Sciatic nerve (tissue), 2 donors: ENCODE measurements at regions not wholly inside any gene's neighbourhood (a gene's known extent, or its start where the extent isn't known, plus 50 kb on each side); places are given as distances from the start of the nearest gene placed in this dataset.
"Not testable (repeated sequence)": the region's sequence is repeated elsewhere in the genome, so short reads cannot be mapped to it uniquely, and the experiment has no call there.

Source experiments
- ATAC-seq: fragments of 200-7000 bp; cut with Tn5 transposase; one replicate; pipeline ENCODE4 v1.9.1; 2020; ENCODE audit warnings: mild to moderate bottlenecking, moderate library complexity
- DNase-seq: peaks from one replicate; pipeline ENCODE4 v3.0.0-alpha.2; 2020; ENCODE audit warnings: low spot score
- intact Hi-C: fragments of 100-400 bp; cut with DNase I; formaldehyde crosslinking; loops from one replicate; pipeline ENCODE4 v1.14.2; 2022
- donor health status: DM: no; HTN: no; CAD: no.
- donor health status: DM: no; HTN: no; CAD: no.

GRCh38 chr14:105900398-105901160 lies 374.2 kb downstream of the TMEM121 start:
- no peak for ATAC-seq
- intact Hi-C loops: no loop called here
- no peak for DNase-seq

GRCh38 chr14:105901226-105901625 lies 374.8 kb downstream of the TMEM121 start:
- intact Hi-C loops: no loop called here
- no peak for ATAC-seq
- no peak for DNase-seq

GRCh38 chr14:105902131-105902898 lies 375.9 kb downstream of the TMEM121 start:
- ATAC-seq: no peak
- intact Hi-C loops: no loop called here
- DNase-seq: no peak

- intact Hi-C loops, DNase-seq, ATAC-seq: not testable (repeated sequence)
Observed at GRCh38 chr14:105902899-105903165, 376.4 kb downstream of the TMEM121 start.

- no peak for ATAC-seq
- no peak for DNase-seq
- intact Hi-C loops: no loop called here
Observed at GRCh38 chr14:105903971-105904370, 377.6 kb downstream of the TMEM121 start.

GRCh38 chr14:105904379-105904778 lies 378.0 kb downstream of the TMEM121 start:
- DNase-seq: no peak
- no peak for ATAC-seq
- intact Hi-C loops: no loop called here

GRCh38 chr14:105905456-105905855 lies 379.1 kb downstream of the TMEM121 start:
- ATAC-seq (no peak), DNase-seq (no peak)
- intact Hi-C loops: no loop called here

- intact Hi-C loops: no loop called here
- no peak for DNase-seq
- no peak for ATAC-seq
Observed at GRCh38 chr14:105907276-105907675, 380.9 kb downstream of the TMEM121 start.

GRCh38 chr14:105908006-105908405 lies 381.6 kb downstream of the TMEM121 start:
- intact Hi-C loops: no loop called here
- no peak for ATAC-seq
- no peak for DNase-seq

GRCh38 chr14:105908481-105908911 lies 382.1 kb downstream of the TMEM121 start:
- intact Hi-C loops: no loop called here
- ATAC-seq (no peak), DNase-seq (no peak)

- no peak for ATAC-seq
- DNase-seq: no peak
- intact Hi-C loops: no loop called here
Observed at GRCh38 chr14:105909046-105909827, 382.9 kb downstream of the TMEM121 start.

- intact Hi-C loops, ATAC-seq, DNase-seq: not testable (repeated sequence)
Observed at GRCh38 chr14:105909828-105910120, 383.4 kb downstream of the TMEM121 start.

GRCh38 chr14:105910426-105910825 lies 384.0 kb downstream of the TMEM121 start:
- intact Hi-C loops: no loop called here
- DNase-seq (no peak), ATAC-seq (no peak)

GRCh38 chr14:105911006-105911847 lies 384.8 kb downstream of the TMEM121 start:
- intact Hi-C loops: no loop called here
- DNase-seq: no peak
- ATAC-seq: peak; percentile 17

- DNase-seq, ATAC-seq, intact Hi-C loops: not testable (repeated sequence)
Observed at GRCh38 chr14:105911848-105912292, 385.5 kb downstream of the TMEM121 start.

- DNase-seq: no peak
- ATAC-seq: no peak
- intact Hi-C loops: no loop called here
Observed at GRCh38 chr14:105912641-105913180, 386.3 kb downstream of the TMEM121 start.

- DNase-seq (no peak), ATAC-seq (no peak)
- intact Hi-C loops: no loop called here
Observed at GRCh38 chr14:105913221-105913620, 386.8 kb downstream of the TMEM121 start.

- intact Hi-C loops: no loop called here
- ATAC-seq (no peak), DNase-seq (no peak)
Observed at GRCh38 chr14:105913861-105914260, 387.5 kb downstream of the TMEM121 start.

GRCh38 chr14:105914281-105914680 lies 387.9 kb downstream of the TMEM121 start:
- ATAC-seq, intact Hi-C loops, DNase-seq: not testable (repeated sequence)
